ENCODE measurements at regions not wholly inside any gene's neighbourhood (a gene's known extent, or its start where the extent isn't known, plus 50 kb on each side); places are given as distances from the start of the nearest gene placed in this dataset.

DNA sequence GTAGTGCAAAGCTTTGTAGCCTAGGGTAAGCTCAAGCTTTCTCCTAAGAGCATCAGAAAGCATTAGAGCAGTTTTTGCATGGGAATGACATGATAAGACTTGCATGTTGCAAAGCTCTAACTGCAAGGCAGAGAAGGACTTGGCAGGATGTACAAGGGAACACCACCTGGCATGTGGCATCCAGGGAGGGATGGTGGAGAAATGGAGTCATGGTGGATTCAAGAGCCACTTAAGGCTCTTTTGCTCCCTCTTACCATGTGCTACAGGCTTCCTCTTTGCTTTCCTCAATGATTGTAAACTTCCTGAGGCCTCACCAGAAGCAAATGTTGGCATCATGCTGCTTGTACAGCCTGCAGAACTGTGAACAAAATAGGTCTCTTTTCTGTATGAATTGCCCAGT is 266.0 kb downstream of the GLI2 start (continued):
- TF ChIP-seq ZNF274 (IDR thresholded peaks at IDR 0.05; ENCODE audit: low read depth, low read length) = no peak
- TF ChIP-seq ZFX (IDR thresholded peaks at IDR 0.05) = no peak
- TF ChIP-seq EZH2 (IDR thresholded peaks at IDR 0.05) = no peak
- TF ChIP-seq, protein P1, sequence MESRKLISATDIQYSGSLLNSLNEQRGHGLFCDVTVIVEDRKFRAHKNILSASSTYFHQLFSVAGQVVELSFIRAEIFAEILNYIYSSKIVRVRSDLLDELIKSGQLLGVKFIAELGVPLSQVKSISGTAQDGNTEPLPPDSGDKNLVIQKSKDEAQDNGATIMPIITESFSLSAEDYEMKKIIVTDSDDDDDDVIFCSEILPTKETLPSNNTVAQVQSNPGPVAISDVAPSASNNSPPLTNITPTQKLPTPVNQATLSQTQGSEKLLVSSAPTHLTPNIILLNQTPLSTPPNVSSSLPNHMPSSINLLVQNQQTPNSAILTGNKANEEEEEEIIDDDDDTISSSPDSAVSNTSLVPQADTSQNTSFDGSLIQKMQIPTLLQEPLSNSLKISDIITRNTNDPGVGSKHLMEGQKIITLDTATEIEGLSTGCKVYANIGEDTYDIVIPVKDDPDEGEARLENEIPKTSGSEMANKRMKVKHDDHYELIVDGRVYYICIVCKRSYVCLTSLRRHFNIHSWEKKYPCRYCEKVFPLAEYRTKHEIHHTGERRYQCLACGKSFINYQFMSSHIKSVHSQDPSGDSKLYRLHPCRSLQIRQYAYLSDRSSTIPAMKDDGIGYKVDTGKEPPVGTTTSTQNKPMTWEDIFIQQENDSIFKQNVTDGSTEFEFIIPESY (IDR thresholded peaks at IDR 0.05; ENCODE audit: extremely low read depth, insufficient replicate concordance, low read length) = no peak
- TF ChIP-seq ELF1 (IDR thresholded peaks at IDR 0.05; ENCODE audit: borderline replicate concordance, low read depth) = no peak

GRCh38 chr2:121002597-121002996 is 266.9 kb downstream of the GLI2 start:
- ATAC-seq (no peak), DNase-seq (ENCODE audit: low read depth, low spot score) (no peak)
- H3K36me3 ChIP-seq (ENCODE audit: control insufficient read depth in 1 of 2, insufficient read depth in 2 of 2, low read length in 2 of 2) = no peaks in the 10 kb centered on the region
- H3K4me2 ChIP-seq (ENCODE audit: low read length) = no peak overlapping the region
- H2AFZ ChIP-seq (ENCODE audit: low read depth, low read length, poor library complexity, severe bottlenecking) = no peak overlapping the region
- intact Hi-C loops (cut with micrococcal nuclease) = no loop called here
- RAD21 ChIA-PET (ENCODE audit: low non-redundant PET in 1 of 2, low total read pairs in 2 of 2, uncharacterized antibody in 2 of 2, unreplicated experiment in 2 of 2) = no interaction called here
- BruUV-seq (replicated peaks) = no TSS peak
- TF ChIP-seq JUND (IDR thresholded peaks at IDR 0.05) (no peak), ELF1 (IDR thresholded peaks at IDR 0.05; ENCODE audit: borderline replicate concordance, low read depth) (no peak), ZFX (IDR thresholded peaks at IDR 0.05) (no peak), EZH2 (IDR thresholded peaks at IDR 0.05) (no peak), CEBPB (IDR thresholded peaks at IDR 0.05; ENCODE audit: low read depth) (no peak), YY1 (IDR thresholded peaks at IDR 0.05; ENCODE audit: extremely low read depth, insufficient replicate concordance, low read depth, low read length) (no peak), RAD21 (IDR thresholded peaks at IDR 0.05; ENCODE audit: low read depth) (no peak), EGR1 (IDR thresholded peaks at IDR 0.05; ENCODE audit: low read depth) (no peak), POLR2AphosphoS5 (IDR thresholded peaks at IDR 0.05; ENCODE audit: low read depth, low read length) (no peak), SIN3A (IDR thresholded peaks at IDR 0.05; ENCODE audit: low read depth) (no peak), CBX3 (IDR thresholded peaks at IDR 0.05; ENCODE audit: low read depth) (no peak), SP1 (IDR thresholded peaks at IDR 0.05; ENCODE audit: low read depth) (no peak), TCF7L2 (IDR thresholded peaks at IDR 0.05; ENCODE audit: borderline replicate concordance, extremely low read depth, insufficient read depth, insufficient read length) (no peak), CTCF (IDR thresholded peaks at IDR 0.05 in 2 of 3, conservative IDR thresholded peaks at IDR 0.05 in 1 of 3; ENCODE audit: borderline replicate concordance in 1 of 3, insufficient read depth in 1 of 3, low read depth in 2 of 3, low read length in 2 of 3) (no peak)
- TF ChIP-seq, protein P2, sequence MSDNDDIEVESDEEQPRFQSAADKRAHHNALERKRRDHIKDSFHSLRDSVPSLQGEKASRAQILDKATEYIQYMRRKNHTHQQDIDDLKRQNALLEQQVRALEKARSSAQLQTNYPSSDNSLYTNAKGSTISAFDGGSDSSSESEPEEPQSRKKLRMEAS (IDR thresholded peaks at IDR 0.05) = no peak
- TF ChIP-seq, protein P3, sequence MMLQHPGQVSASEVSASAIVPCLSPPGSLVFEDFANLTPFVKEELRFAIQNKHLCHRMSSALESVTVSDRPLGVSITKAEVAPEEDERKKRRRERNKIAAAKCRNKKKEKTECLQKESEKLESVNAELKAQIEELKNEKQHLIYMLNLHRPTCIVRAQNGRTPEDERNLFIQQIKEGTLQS (IDR thresholded peaks at IDR 0.05) = no peak
- TF ChIP-seq, protein P1 (IDR thresholded peaks at IDR 0.05; ENCODE audit: extremely low read depth, insufficient replicate concordance, low read length) = no peak
- H3K9me3 ChIP-seq (ENCODE audit: control insufficient read depth in 1 of 2, insufficient read depth in 1 of 2, low read depth in 1 of 2, low read length in 2 of 2) = no peaks in the 10 kb centered on the region
- H3K4me1 ChIP-seq (ENCODE audit: control insufficient read depth in 1 of 2, insufficient read depth in 2 of 2, low read length in 2 of 2) = no peaks in the 10 kb centered on the region
- no peak overlapping the region for H3K27ac ChIP-seq (ENCODE audit: low read depth, low read length)
- POLR2A ChIA-PET = no interaction called here
- no peaks in the 10 kb centered on the region for H3K9me2 ChIP-seq (ENCODE audit: insufficient read depth)
- H3K79me2 ChIP-seq (ENCODE audit: insufficient read depth, low read length) = no peaks in the 10 kb centered on the region
- CTCF ChIA-PET = no interaction called here
- H3K27me3 ChIP-seq (ENCODE audit: insufficient read depth, low read length) = no peaks in the 10 kb centered on the region
- no peak overlapping the region for H3K4me3 ChIP-seq (replicated peaks in 1 of 2; ENCODE audit: low read depth in 1 of 2, low read length in 2 of 2)
- no peak overlapping the region for H3K9ac ChIP-seq (ENCODE audit: low read length)
- no peaks in the 10 kb centered on the region for H4K20me1 ChIP-seq (ENCODE audit: insufficient read depth)
